ENCODE measurements at regions not wholly inside any gene's neighbourhood (a gene's known extent, or its start where the extent isn't known, plus 50 kb on each side); places are given as distances from the start of the nearest gene placed in this dataset.

GRCh38 chr12:18926188-18926587 lies 188.3 kb downstream of the CAPZA3 start:
- H3K9me3 Mint-ChIP-seq = peaks cover 11% of the 10 kb centered on the region
- H3K36me3 Mint-ChIP-seq (ENCODE audit: low read depth) = no peaks in the 10 kb centered on the region
- no peak overlapping the region for H3K4me3 Mint-ChIP-seq
- H3K4me1 Mint-ChIP-seq = no peaks in the 10 kb centered on the region
- H3K27me3 Mint-ChIP-seq = no peaks in the 10 kb centered on the region
- no peak overlapping the region for H3K27ac Mint-ChIP-seq
- ChIA-PET POLR2A (no interaction called here), CTCF (no interaction called here)
- no peak for DNase-seq

GRCh38 chr12:18932211-18932610 lies 194.3 kb downstream of the CAPZA3 start:
- POLR2A ChIA-PET = no interaction called here

GRCh38 chr12:18932715-18933114 lies 194.8 kb downstream of the CAPZA3 start:
- DNase-seq = no peak
- Mint-ChIP-seq H3K27me3 (no peaks in the 10 kb centered on the region), H3K36me3 (ENCODE audit: low read depth) (no peaks in the 10 kb centered on the region), H3K4me3 (no peak overlapping the region), H3K27ac (no peak overlapping the region), H3K4me1 (no peaks in the 10 kb centered on the region), H3K9me3 (peaks cover 11% of the 10 kb centered on the region)
- CTCF ChIA-PET = no interaction called here
- POLR2A ChIA-PET = no interaction called here

More at GRCh38 chr12:18932211-18932610, 194.3 kb downstream of the CAPZA3 start:
- H3K36me3 Mint-ChIP-seq (ENCODE audit: low read depth) = no peaks in the 10 kb centered on the region
- H3K4me3 Mint-ChIP-seq = no peak overlapping the region
- no peak for DNase-seq
- H3K27me3 Mint-ChIP-seq = no peaks in the 10 kb centered on the region
- H3K27ac Mint-ChIP-seq = no peak overlapping the region
- H3K4me1 Mint-ChIP-seq = no peaks in the 10 kb centered on the region
- peaks cover 11% of the 10 kb centered on the region for H3K9me3 Mint-ChIP-seq
- CTCF ChIA-PET = no interaction called here

GRCh38 chr12:18935371-18935965 lies 194.1 kb upstream of the PLEKHA5 start:
- H3K9me3 Mint-ChIP-seq = peaks cover 4% of the 10 kb centered on the region
- no peak overlapping the region for H3K27ac Mint-ChIP-seq
- no peaks in the 10 kb centered on the region for H3K36me3 Mint-ChIP-seq (ENCODE audit: low read depth)
- H3K4me3 Mint-ChIP-seq = no peak overlapping the region
- ChIA-PET CTCF (no interaction called here), POLR2A (no interaction called here)
- DNase-seq = no peak
- H3K27me3 Mint-ChIP-seq = no peaks in the 10 kb centered on the region
- H3K4me1 Mint-ChIP-seq = no peaks in the 10 kb centered on the region

- POLR2A ChIA-PET = interaction anchor here (0.7 kb wide), 1 partner anchor 30 kb away, joined by 3 read pairs; no protein-coding TSS in a partner anchor
- CTCF ChIA-PET = no interaction called here
- no peaks in the 10 kb centered on the region for H3K9me3 Mint-ChIP-seq
These were observed 190.5 kb upstream of the PLEKHA5 start for GRCh38 chr12:18939051-18939450.

GRCh38 chr12:18942669-18943068 lies 186.9 kb upstream of the PLEKHA5 start:
- DNase-seq = no peak
- no peaks in the 10 kb centered on the region for H3K36me3 Mint-ChIP-seq (ENCODE audit: low read depth)
- no peaks in the 10 kb centered on the region for H3K4me1 Mint-ChIP-seq
- POLR2A ChIA-PET = no interaction called here
- no peaks in the 10 kb centered on the region for H3K27me3 Mint-ChIP-seq
- H3K27ac Mint-ChIP-seq = no peak overlapping the region
- no peak overlapping the region for H3K4me3 Mint-ChIP-seq
- CTCF ChIA-PET = no interaction called here
- no peaks in the 10 kb centered on the region for H3K9me3 Mint-ChIP-seq

More at GRCh38 chr12:18939051-18939450, 190.5 kb upstream of the PLEKHA5 start:
- Mint-ChIP-seq H3K4me1 (no peaks in the 10 kb centered on the region), H3K27ac (no peak overlapping the region), H3K27me3 (no peaks in the 10 kb centered on the region), H3K4me3 (no peak overlapping the region), H3K36me3 (ENCODE audit: low read depth) (no peaks in the 10 kb centered on the region)
- no peak for DNase-seq

GRCh38 chr12:18943200-18943599 lies 186.3 kb upstream of the PLEKHA5 start:
- Mint-ChIP-seq H3K36me3 (ENCODE audit: low read depth) (no peaks in the 10 kb centered on the region), H3K9me3 (no peaks in the 10 kb centered on the region), H3K4me3 (no peak overlapping the region), H3K27ac (no peak overlapping the region), H3K4me1 (no peaks in the 10 kb centered on the region), H3K27me3 (no peaks in the 10 kb centered on the region)
- CTCF ChIA-PET = no interaction called here
- POLR2A ChIA-PET = no interaction called here
- no peak for DNase-seq

- no peaks in the 10 kb centered on the region for H3K27me3 Mint-ChIP-seq
- POLR2A ChIA-PET = no interaction called here
- H3K4me1 Mint-ChIP-seq = no peaks in the 10 kb centered on the region
- H3K27ac Mint-ChIP-seq = no peak overlapping the region
- CTCF ChIA-PET = no interaction called here
- no peaks in the 10 kb centered on the region for H3K36me3 Mint-ChIP-seq (ENCODE audit: low read depth)
- no peaks in the 10 kb centered on the region for H3K9me3 Mint-ChIP-seq
- H3K4me3 Mint-ChIP-seq = no peak overlapping the region
- no peak for DNase-seq
These were observed 183.4 kb upstream of the PLEKHA5 start for GRCh38 chr12:18946106-18946505.

- no peak overlapping the region for H3K4me3 Mint-ChIP-seq
These were observed 178.3 kb upstream of the PLEKHA5 start for GRCh38 chr12:18951218-18951617.

GRCh38 chr12:18953505-18953904 lies 176.0 kb upstream of the PLEKHA5 start:
- no peaks in the 10 kb centered on the region for H3K36me3 Mint-ChIP-seq (ENCODE audit: low read depth)

More at GRCh38 chr12:18951218-18951617, 178.3 kb upstream of the PLEKHA5 start:
- H3K27ac Mint-ChIP-seq = no peak overlapping the region
- no peaks in the 10 kb centered on the region for H3K27me3 Mint-ChIP-seq
- no peaks in the 10 kb centered on the region for H3K36me3 Mint-ChIP-seq (ENCODE audit: low read depth)
- H3K4me1 Mint-ChIP-seq = no peaks in the 10 kb centered on the region
- CTCF ChIA-PET = no interaction called here
- no peak for DNase-seq
- POLR2A ChIA-PET = no interaction called here
- no peaks in the 10 kb centered on the region for H3K9me3 Mint-ChIP-seq

GRCh38 chr12:18955594-18955993 lies 173.9 kb upstream of the PLEKHA5 start:
- Mint-ChIP-seq H3K36me3 (ENCODE audit: low read depth) (no peaks in the 10 kb centered on the region), H3K9me3 (no peaks in the 10 kb centered on the region), H3K4me1 (no peaks in the 10 kb centered on the region), H3K4me3 (no peak overlapping the region), H3K27me3 (no peaks in the 10 kb centered on the region), H3K27ac (no peak overlapping the region)
- CTCF ChIA-PET = no interaction called here
- POLR2A ChIA-PET = no interaction called here
- no peak for DNase-seq

More at GRCh38 chr12:18953505-18953904, 176.0 kb upstream of the PLEKHA5 start:
- no peaks in the 10 kb centered on the region for H3K27me3 Mint-ChIP-seq
- no peaks in the 10 kb centered on the region for H3K4me1 Mint-ChIP-seq
- H3K27ac Mint-ChIP-seq = no peak overlapping the region
- H3K9me3 Mint-ChIP-seq = no peaks in the 10 kb centered on the region
- no peak overlapping the region for H3K4me3 Mint-ChIP-seq
- POLR2A ChIA-PET = no interaction called here
- no peak for DNase-seq
- CTCF ChIA-PET = no interaction called here

- Mint-ChIP-seq H3K9me3 (no peaks in the 10 kb centered on the region), H3K4me3 (no peak overlapping the region), H3K27ac (no peak overlapping the region), H3K36me3 (ENCODE audit: low read depth) (no peaks in the 10 kb centered on the region), H3K27me3 (peaks cover 5% of the 10 kb centered on the region), H3K4me1 (no peaks in the 10 kb centered on the region)
- no peak for DNase-seq
- ChIA-PET CTCF (no interaction called here), POLR2A (no interaction called here)
These were observed 164.3 kb upstream of the PLEKHA5 start for GRCh38 chr12:18965203-18965602.

GRCh38 chr12:18966954-18967353 lies 162.6 kb upstream of the PLEKHA5 start:
- no peak overlapping the region for H3K27ac Mint-ChIP-seq
- no peaks in the 10 kb centered on the region for H3K4me1 Mint-ChIP-seq
- H3K4me3 Mint-ChIP-seq = no peak overlapping the region
- DNase-seq = no peak
- ChIA-PET POLR2A (no interaction called here), CTCF (no interaction called here)
- H3K36me3 Mint-ChIP-seq (ENCODE audit: low read depth) = no peaks in the 10 kb centered on the region
- peaks cover 3% of the 10 kb centered on the region for H3K27me3 Mint-ChIP-seq
- H3K9me3 Mint-ChIP-seq = no peaks in the 10 kb centered on the region

GRCh38 chr12:18967814-18968213 lies 161.7 kb upstream of the PLEKHA5 start:
- Mint-ChIP-seq H3K27me3 (peaks cover 2% of the 10 kb centered on the region), H3K4me1 (no peaks in the 10 kb centered on the region), H3K9me3 (no peaks in the 10 kb centered on the region), H3K27ac (no peak overlapping the region), H3K4me3 (no peak overlapping the region), H3K36me3 (ENCODE audit: low read depth) (no peaks in the 10 kb centered on the region)
- CTCF ChIA-PET = no interaction called here
- no peak for DNase-seq
- POLR2A ChIA-PET = no interaction called here

All from activated CD4-positive, alpha-beta T cell treated with anti-CD3 and anti-CD28 coated beads, Interleukin-2, amount 10 ng/mL, durations not matched to agents 7 days and 5 days (primary cell).